GM23338 (cell line): ENCODE measurements at regions not wholly inside any gene's neighbourhood (a gene's known extent, or its start where the extent isn't known, plus 50 kb on each side); places are given as distances from the start of the nearest gene placed in this dataset.

Source experiments
- ATAC-seq: fragments of 200-7000 bp; cut with Tn5 transposase; 3 replicates; pipeline ENCODE4 v1.9.1; 2020
- DNase-seq: peaks from one replicate; pipeline ENCODE4 v3.0.0-alpha.2; 2015; ENCODE audit warnings: low spot score
- H2AFZ ChIP-seq: fragments of 200-600 bp; sonication (generic); 2 replicates; pipeline ENCODE4 v1.8.0; 2016; ENCODE audit warnings: antibody characterized with exemption, mild to moderate bottlenecking, moderate library complexity
- H3F3A ChIP-seq: fragments of 200-600 bp; sonication (generic); replicated peaks from 2 replicates; pipeline ENCODE4 v1.8.0; 2017; ENCODE audit warnings: antibody characterized with exemption, mixed run types, low read depth
- H3K27ac ChIP-seq: fragments of 200-600 bp; sonication (generic); 2 replicates; pipeline ENCODE4 v1.6.1; 2016; ENCODE audit warnings: low read depth
- H3K27me3 ChIP-seq: fragments of 200-600 bp; sonication (generic); 2 replicates; pipeline ENCODE4 v1.8.0; 2016; ENCODE audit warnings: mild to moderate bottlenecking, mixed run types, moderate library complexity; ENCODE audit not compliant: insufficient read depth
- H3K36me3 ChIP-seq: fragments of 200-600 bp; sonication (generic); 2 replicates; pipeline ENCODE4 v1.8.0; 2016; ENCODE audit warnings: mild to moderate bottlenecking; ENCODE audit not compliant: insufficient read depth
- H3K4me1 ChIP-seq: fragments of 200-600 bp; sonication (generic); 2 replicates; pipeline ENCODE4 v1.8.0; 2016; ENCODE audit warnings: mild to moderate bottlenecking, moderate library complexity; ENCODE audit not compliant: insufficient read depth
- H3K4me2 ChIP-seq: fragments of 200-600 bp; sonication (generic); 2 replicates; pipeline ENCODE4 v1.7.1; 2017; ENCODE audit warnings: mixed run types
- H3K4me3 ChIP-seq: fragments of 200-600 bp; sonication (generic); 2 replicates; pipeline ENCODE4 v1.6.1; 2016; ENCODE audit warnings: mixed run types
- H3K79me2 ChIP-seq: fragments of 200-600 bp; sonication (generic); replicated peaks from 2 replicates; pipeline ENCODE4 v1.8.0; 2017; ENCODE audit warnings: mild to moderate bottlenecking; ENCODE audit not compliant: insufficient read depth
- H3K9me2 ChIP-seq: fragments of 200-600 bp; sonication (generic); 2 replicates; pipeline ENCODE4 v1.8.0; 2017; ENCODE audit not compliant: insufficient read depth
- H4K20me1 ChIP-seq: fragments of 200-600 bp; sonication (generic); replicated peaks from 2 replicates; pipeline ENCODE4 v1.8.0; 2017; ENCODE audit warnings: mild to moderate bottlenecking; ENCODE audit not compliant: insufficient read depth
- H3K27ac Mint-ChIP-seq: 2 replicates; pipeline ENCODE4 v1.8.0; 2020; ENCODE audit warnings: inconsistent platforms, mild to moderate bottlenecking, moderate library complexity, mixed read lengths
- H3K27me3 Mint-ChIP-seq: 3 replicates; pipeline ENCODE4 v1.8.0; 2022; ENCODE audit warnings: low read depth, mild to moderate bottlenecking, moderate library complexity, mixed read lengths, inconsistent platforms; ENCODE audit not compliant: insufficient read depth, poor library complexity
- H3K36me3 Mint-ChIP-seq: 3 replicates; pipeline ENCODE4 v1.8.0; 2021; ENCODE audit warnings: low read depth, mild to moderate bottlenecking, inconsistent platforms, moderate library complexity, mixed read lengths
- H3K4me1 Mint-ChIP-seq: 3 replicates; pipeline ENCODE4 v1.8.0; 2020; ENCODE audit warnings: mild to moderate bottlenecking, inconsistent platforms, mixed read lengths
- H3K4me3 Mint-ChIP-seq: 3 replicates; pipeline ENCODE4 v1.8.0; 2021; ENCODE audit warnings: moderate library complexity, mild to moderate bottlenecking, inconsistent platforms, mixed read lengths
- H3K9me3 Mint-ChIP-seq: 3 replicates; pipeline ENCODE4 v1.8.0; 2020; ENCODE audit warnings: moderate library complexity, mild to moderate bottlenecking, inconsistent platforms, mixed read lengths
- CREB1 ChIP-seq: fragments of 250-450 bp; sonication (Bioruptor Pico); IDR thresholded peaks from 2 replicates; pipeline ENCODE4 v1.5.0; 2020; ENCODE audit warnings: low read depth, mild to moderate bottlenecking, moderate library complexity
- CTCF ChIP-seq, 2 experiments: fragments of 200-600 bp in 1 of 2; sonication (generic) in 1 of 2; conservative IDR thresholded peaks; 2 replicates each; pipeline versions ENCODE4 v1.5.1 to v1.6.1; 2016 to 2017; ENCODE audit warnings: antibody characterized with exemption in 2 of 2, low read depth in 2 of 2, mild to moderate bottlenecking in 2 of 2, moderate library complexity in 1 of 2
- EZH2 ChIP-seq: fragments of 200-600 bp; sonication (generic); IDR thresholded peaks from one replicate; pipeline ENCODE4 v1.8.0; 2017; ENCODE audit warnings: antibody characterized with exemption, mild to moderate bottlenecking, low read depth; ENCODE audit not compliant: unreplicated experiment
- EZH2phosphoT487 ChIP-seq: fragments of 200-600 bp; sonication (generic); IDR thresholded peaks from one replicate; pipeline ENCODE4 v1.8.1; 2018; ENCODE audit warnings: antibody characterized with exemption; ENCODE audit not compliant: unreplicated experiment
- JUNB ChIP-seq: IDR thresholded peaks from one replicate; pipeline ENCODE4 v1.6.1; 2016; ENCODE audit warnings: antibody characterized with exemption; ENCODE audit not compliant: unreplicated experiment
- NANOG ChIP-seq: IDR thresholded peaks from 2 replicates; pipeline ENCODE4 v1.6.1; 2016; ENCODE audit warnings: antibody characterized with exemption, borderline replicate concordance
- STAT1 ChIP-seq: IDR thresholded peaks from one replicate; pipeline ENCODE4 v1.6.1; 2016; ENCODE audit warnings: antibody characterized with exemption; ENCODE audit not compliant: unreplicated experiment
- ZNF114 ChIP-seq: fragments of 250-450 bp; sonication (Bioruptor Pico); IDR thresholded peaks from 2 replicates; pipeline ENCODE4 v1.5.0; 2020; ENCODE audit warnings: mild to moderate bottlenecking, moderate library complexity
- TF ChIP-seq, protein P1 (sequence below): fragments of 250-450 bp; sonication (Bioruptor Pico); IDR thresholded peaks from 2 replicates; pipeline ENCODE4 v1.5.0; 2020; ENCODE audit warnings: mild to moderate bottlenecking, moderate library complexity
- TF ChIP-seq, protein P2 (sequence below): IDR thresholded peaks from 2 replicates; pipeline ENCODE4 v1.6.1; 2016; ENCODE audit warnings: antibody characterized with exemption

GRCh38 chr18:8932866-8933265, 169.6 kb upstream of the NDUFV2 start:
- Mint-ChIP-seq H3K4me1 (peaks cover 32% of the 10 kb centered on the region), H3K9me3 (peaks cover 64% of the 10 kb centered on the region), H3K27ac (no peak overlapping the region), H3K27me3 (peaks cover 7% of the 10 kb centered on the region), H3K4me3 (no peak overlapping the region), H3K36me3 (peaks cover 52% of the 10 kb centered on the region)
- H3K4me3 ChIP-seq, result no peak overlapping the region
- no peak for TF ChIP-seq ZNF114 (CRISPR knock-in tag)
- TF ChIP-seq JUNB, result no peak
- TF ChIP-seq STAT1, result no peak
- TF ChIP-seq EZH2, result no peak
- no peak for TF ChIP-seq EZH2phosphoT487
- no peak for TF ChIP-seq NANOG
- TF ChIP-seq, protein P1, sequence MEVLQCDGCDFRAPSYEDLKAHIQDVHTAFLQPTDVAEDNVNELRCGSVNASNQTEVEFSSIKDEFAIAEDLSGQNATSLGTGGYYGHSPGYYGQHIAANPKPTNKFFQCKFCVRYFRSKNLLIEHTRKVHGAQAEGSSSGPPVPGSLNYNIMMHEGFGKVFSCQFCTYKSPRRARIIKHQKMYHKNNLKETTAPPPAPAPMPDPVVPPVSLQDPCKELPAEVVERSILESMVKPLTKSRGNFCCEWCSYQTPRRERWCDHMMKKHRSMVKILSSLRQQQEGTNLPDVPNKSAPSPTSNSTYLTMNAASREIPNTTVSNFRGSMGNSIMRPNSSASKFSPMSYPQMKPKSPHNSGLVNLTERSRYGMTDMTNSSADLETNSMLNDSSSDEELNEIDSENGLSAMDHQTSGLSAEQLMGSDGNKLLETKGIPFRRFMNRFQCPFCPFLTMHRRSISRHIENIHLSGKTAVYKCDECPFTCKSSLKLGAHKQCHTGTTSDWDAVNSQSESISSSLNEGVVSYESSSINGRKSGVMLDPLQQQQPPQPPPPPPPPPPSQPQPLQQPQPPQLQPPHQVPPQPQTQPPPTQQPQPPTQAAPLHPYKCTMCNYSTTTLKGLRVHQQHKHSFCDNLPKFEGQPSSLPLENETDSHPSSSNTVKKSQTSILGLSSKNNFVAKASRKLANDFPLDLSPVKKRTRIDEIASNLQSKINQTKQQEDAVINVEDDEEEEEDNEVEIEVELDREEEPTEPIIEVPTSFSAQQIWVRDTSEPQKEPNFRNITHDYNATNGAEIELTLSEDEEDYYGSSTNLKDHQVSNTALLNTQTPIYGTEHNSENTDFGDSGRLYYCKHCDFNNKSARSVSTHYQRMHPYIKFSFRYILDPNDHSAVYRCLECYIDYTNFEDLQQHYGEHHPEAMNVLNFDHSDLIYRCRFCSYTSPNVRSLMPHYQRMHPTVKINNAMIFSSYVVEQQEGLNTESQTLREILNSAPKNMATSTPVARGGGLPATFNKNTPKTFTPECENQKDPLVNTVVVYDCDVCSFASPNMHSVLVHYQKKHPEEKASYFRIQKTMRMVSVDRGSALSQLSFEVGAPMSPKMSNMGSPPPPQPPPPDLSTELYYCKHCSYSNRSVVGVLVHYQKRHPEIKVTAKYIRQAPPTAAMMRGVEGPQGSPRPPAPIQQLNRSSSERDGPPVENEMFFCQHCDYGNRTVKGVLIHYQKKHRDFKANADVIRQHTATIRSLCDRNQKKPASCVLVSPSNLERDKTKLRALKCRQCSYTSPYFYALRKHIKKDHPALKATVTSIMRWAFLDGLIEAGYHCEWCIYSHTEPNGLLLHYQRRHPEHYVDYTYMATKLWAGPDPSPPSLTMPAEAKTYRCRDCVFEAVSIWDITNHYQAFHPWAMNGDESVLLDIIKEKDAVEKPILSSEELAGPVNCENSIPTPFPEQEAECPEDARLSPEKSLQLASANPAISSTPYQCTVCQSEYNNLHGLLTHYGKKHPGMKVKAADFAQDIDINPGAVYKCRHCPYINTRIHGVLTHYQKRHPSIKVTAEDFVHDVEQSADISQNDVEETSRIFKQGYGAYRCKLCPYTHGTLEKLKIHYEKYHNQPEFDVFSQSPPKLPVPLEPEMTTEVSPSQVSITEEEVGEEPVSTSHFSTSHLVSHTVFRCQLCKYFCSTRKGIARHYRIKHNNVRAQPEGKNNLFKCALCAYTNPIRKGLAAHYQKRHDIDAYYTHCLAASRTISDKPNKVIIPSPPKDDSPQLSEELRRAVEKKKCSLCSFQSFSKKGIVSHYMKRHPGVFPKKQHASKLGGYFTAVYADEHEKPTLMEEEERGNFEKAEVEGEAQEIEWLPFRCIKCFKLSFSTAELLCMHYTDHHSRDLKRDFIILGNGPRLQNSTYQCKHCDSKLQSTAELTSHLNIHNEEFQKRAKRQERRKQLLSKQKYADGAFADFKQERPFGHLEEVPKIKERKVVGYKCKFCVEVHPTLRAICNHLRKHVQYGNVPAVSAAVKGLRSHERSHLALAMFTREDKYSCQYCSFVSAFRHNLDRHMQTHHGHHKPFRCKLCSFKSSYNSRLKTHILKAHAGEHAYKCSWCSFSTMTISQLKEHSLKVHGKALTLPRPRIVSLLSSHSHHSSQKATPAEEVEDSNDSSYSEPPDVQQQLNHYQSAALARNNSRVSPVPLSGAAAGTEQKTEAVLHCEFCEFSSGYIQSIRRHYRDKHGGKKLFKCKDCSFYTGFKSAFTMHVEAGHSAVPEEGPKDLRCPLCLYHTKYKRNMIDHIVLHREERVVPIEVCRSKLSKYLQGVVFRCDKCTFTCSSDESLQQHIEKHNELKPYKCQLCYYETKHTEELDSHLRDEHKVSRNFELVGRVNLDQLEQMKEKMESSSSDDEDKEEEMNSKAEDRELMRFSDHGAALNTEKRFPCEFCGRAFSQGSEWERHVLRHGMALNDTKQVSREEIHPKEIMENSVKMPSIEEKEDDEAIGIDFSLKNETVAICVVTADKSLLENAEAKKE (CRISPR knock-in tag), result no peak
- no peak for TF ChIP-seq CREB1 (CRISPR knock-in tag)
- TF ChIP-seq, protein P2, sequence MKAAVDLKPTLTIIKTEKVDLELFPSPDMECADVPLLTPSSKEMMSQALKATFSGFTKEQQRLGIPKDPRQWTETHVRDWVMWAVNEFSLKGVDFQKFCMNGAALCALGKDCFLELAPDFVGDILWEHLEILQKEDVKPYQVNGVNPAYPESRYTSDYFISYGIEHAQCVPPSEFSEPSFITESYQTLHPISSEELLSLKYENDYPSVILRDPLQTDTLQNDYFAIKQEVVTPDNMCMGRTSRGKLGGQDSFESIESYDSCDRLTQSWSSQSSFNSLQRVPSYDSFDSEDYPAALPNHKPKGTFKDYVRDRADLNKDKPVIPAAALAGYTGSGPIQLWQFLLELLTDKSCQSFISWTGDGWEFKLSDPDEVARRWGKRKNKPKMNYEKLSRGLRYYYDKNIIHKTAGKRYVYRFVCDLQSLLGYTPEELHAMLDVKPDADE, result no peak
- no peak for TF ChIP-seq CTCF (conservative IDR thresholded peaks at IDR 0.05; ENCODE audit: low read depth in 2 of 2)
- H3K9me2 ChIP-seq, result peaks cover 17% of the 10 kb centered on the region
- DNase-seq (no peak), ATAC-seq (no peak)
- peaks cover 38% of the 10 kb centered on the region for H3K4me1 ChIP-seq
- H3K4me2 ChIP-seq, result no peak overlapping the region
- H3K36me3 ChIP-seq, result peaks cover 23% of the 10 kb centered on the region
- H3K79me2 ChIP-seq, result no peaks in the 10 kb centered on the region
- H2AFZ ChIP-seq, result no peak overlapping the region
- no peaks in the 10 kb centered on the region for H4K20me1 ChIP-seq
- H3K27me3 ChIP-seq, result no peaks in the 10 kb centered on the region
- H3F3A ChIP-seq, result peaks cover 5% of the 10 kb centered on the region
- no peak overlapping the region for H3K27ac ChIP-seq
